Fibroblast of lung (primary cell): ENCODE measurements at regions not wholly inside any gene's neighbourhood (a gene's known extent, or its start where the extent isn't known, plus 50 kb on each side); places are given as distances from the start of the nearest gene placed in this dataset.
"Not testable (repeated sequence)": the region's sequence is repeated elsewhere in the genome, so short reads cannot be mapped to it uniquely, and the experiment has no call there.

Source experiments
- DNase-seq, 2 donors: peaks; one replicate each; pipeline versions ENCODE4 v3.0.0 to v3.0.0-alpha.2; 2010; ENCODE audit warnings: low read depth in 2 of 2
- H2AFZ ChIP-seq: 2 replicates; pipeline ENCODE4 v1.5.1; 2012; ENCODE audit warnings: low read length, control low read depth, inconsistent platforms
- H3K27ac ChIP-seq: 2 replicates; pipeline ENCODE4 v1.5.1; 2011; ENCODE audit warnings: low read length, control low read depth; ENCODE audit not compliant: insufficient read depth
- H3K27me3 ChIP-seq: 2 replicates; pipeline ENCODE4 v1.5.1; 2011; ENCODE audit warnings: mild to moderate bottlenecking, low read length; ENCODE audit not compliant: control insufficient read depth, insufficient read depth
- H3K36me3 ChIP-seq: 2 replicates; pipeline ENCODE4 v1.5.1; 2011; ENCODE audit warnings: low read length; ENCODE audit not compliant: control insufficient read depth, insufficient read depth
- H3K4me1 ChIP-seq: 2 replicates; pipeline ENCODE4 v1.5.1; 2011; ENCODE audit warnings: low read length; ENCODE audit not compliant: control insufficient read depth, insufficient read depth; ENCODE audit errors: extremely low read depth
- H3K4me2 ChIP-seq: 2 replicates; pipeline ENCODE4 v1.5.1; 2011; ENCODE audit warnings: low read length, control low read depth; ENCODE audit not compliant: insufficient read depth; ENCODE audit errors: extremely low read depth
- H3K4me3 ChIP-seq, 4 experiments: fragments of 200-600 bp in 1 of 4; sonication (generic) in 1 of 4; replicated peaks in 1 of 4; 2 replicates each; pipeline ENCODE4 v1.5.1; 2011 to 2016; ENCODE audit warnings: low read length in 4 of 4, low read depth in 3 of 4, mild to moderate bottlenecking in 3 of 4, control low read depth in 2 of 4, inconsistent platforms in 1 of 4, mixed read lengths in 1 of 4; ENCODE audit not compliant: insufficient read depth in 1 of 4; ENCODE audit errors: control extremely low read depth in 1 of 4
- H3K79me2 ChIP-seq: 2 replicates; pipeline ENCODE4 v1.5.1; 2012; ENCODE audit warnings: mild to moderate bottlenecking, low read length, inconsistent platforms; ENCODE audit not compliant: control insufficient read depth, insufficient read depth
- H3K9ac ChIP-seq: 2 replicates; pipeline ENCODE4 v1.5.1; 2011; ENCODE audit warnings: mild to moderate bottlenecking, low read length, control low read depth; ENCODE audit not compliant: insufficient read depth
- H3K9me3 ChIP-seq: 2 replicates; pipeline ENCODE4 v1.5.1; 2012; ENCODE audit warnings: low read depth, low read length; ENCODE audit not compliant: control insufficient read depth, insufficient read depth
- H4K20me1 ChIP-seq: 2 replicates; pipeline ENCODE4 v1.5.1; 2011; ENCODE audit warnings: low read length; ENCODE audit not compliant: control insufficient read depth, insufficient read depth; ENCODE audit errors: extremely low read depth
- EZH2 ChIP-seq: IDR thresholded peaks from 2 replicates; pipeline ENCODE4 v1.5.1; 2012; ENCODE audit warnings: low read length, control low read depth, mild to moderate bottlenecking; ENCODE audit errors: missing control alignments
- TF ChIP-seq, protein P1 (sequence below), 2 donors: IDR thresholded peaks in 1 of 2; conservative IDR thresholded peaks in 1 of 2; 1 replicate in 1 of 2; 2 replicates in 1 of 2; pipeline ENCODE4 v1.5.1; 2011 to 2012; ENCODE audit warnings: low read length in 2 of 2, control low read depth in 1 of 2, inconsistent platforms in 1 of 2, low read depth in 1 of 2, mild to moderate bottlenecking in 1 of 2

DNA sequence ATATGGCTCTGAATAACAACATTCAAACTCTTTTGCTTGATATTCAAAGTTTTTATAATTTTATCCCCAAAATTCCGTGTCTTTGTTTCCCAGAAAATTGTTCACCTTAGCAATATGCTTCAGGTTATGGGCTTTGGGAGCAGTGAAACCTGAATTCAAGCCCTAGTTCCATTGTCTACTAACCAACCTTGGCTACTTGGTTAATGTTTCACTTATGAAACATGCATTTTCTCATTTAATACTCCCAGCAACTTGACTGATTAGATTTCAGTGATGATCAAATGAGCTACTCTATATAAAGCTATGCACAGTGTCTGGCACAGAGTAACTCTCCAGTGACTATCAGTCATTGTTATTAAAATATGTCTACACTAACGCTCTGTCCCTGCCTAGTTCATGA lies 192.2 kb upstream of the TENT5A start:
- H3K4me3 ChIP-seq = no peak overlapping the region
- H3K4me2 ChIP-seq = no peak overlapping the region
- no peak overlapping the region for H3K9ac ChIP-seq
- H3K4me1 ChIP-seq = peaks cover 4% of the 10 kb centered on the region
- H3K79me2 ChIP-seq = no peaks in the 10 kb centered on the region
- DNase-seq = no peak
- H3K9me3 ChIP-seq = no peaks in the 10 kb centered on the region
- H3K27ac ChIP-seq = no peak overlapping the region
- no peaks in the 10 kb centered on the region for H3K36me3 ChIP-seq
- TF ChIP-seq, protein P1, sequence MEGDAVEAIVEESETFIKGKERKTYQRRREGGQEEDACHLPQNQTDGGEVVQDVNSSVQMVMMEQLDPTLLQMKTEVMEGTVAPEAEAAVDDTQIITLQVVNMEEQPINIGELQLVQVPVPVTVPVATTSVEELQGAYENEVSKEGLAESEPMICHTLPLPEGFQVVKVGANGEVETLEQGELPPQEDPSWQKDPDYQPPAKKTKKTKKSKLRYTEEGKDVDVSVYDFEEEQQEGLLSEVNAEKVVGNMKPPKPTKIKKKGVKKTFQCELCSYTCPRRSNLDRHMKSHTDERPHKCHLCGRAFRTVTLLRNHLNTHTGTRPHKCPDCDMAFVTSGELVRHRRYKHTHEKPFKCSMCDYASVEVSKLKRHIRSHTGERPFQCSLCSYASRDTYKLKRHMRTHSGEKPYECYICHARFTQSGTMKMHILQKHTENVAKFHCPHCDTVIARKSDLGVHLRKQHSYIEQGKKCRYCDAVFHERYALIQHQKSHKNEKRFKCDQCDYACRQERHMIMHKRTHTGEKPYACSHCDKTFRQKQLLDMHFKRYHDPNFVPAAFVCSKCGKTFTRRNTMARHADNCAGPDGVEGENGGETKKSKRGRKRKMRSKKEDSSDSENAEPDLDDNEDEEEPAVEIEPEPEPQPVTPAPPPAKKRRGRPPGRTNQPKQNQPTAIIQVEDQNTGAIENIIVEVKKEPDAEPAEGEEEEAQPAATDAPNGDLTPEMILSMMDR (conservative IDR thresholded peaks at IDR 0.05 in 1 of 2, IDR thresholded peaks at IDR 0.05 in 1 of 2; ENCODE audit: low read depth in 1 of 2, low read length in 2 of 2) = no peak
- TF ChIP-seq EZH2 = no peak
- H2AFZ ChIP-seq = no peak overlapping the region
- H4K20me1 ChIP-seq = no peaks in the 10 kb centered on the region
- no peaks in the 10 kb centered on the region for H3K27me3 ChIP-seq

DNA sequence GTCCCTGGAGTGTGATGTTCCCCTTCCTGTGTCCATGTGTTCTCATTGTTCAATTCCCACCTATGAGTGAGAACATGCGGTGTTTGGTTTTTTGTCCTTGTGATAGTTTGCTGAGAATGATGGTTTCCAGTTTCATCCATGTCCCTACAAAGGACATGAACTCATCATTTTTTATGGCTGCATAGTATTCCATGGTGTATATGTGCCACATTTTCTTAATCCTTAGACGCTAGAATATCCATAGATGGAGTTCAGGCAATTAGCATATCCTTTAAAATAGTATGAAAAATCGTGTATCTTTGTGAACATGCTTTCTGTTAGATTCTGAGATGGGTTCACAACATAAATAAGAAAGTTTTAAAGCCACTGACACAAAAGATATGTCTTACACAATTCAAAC lies 190.4 kb upstream of the TENT5A start:
- H3K27ac ChIP-seq, H4K20me1 ChIP-seq, H3K36me3 ChIP-seq, H3K79me2 ChIP-seq, H3K9me3 ChIP-seq, H3K27me3 ChIP-seq, H3K4me2 ChIP-seq, H3K4me3 ChIP-seq, H2AFZ ChIP-seq, H3K4me1 ChIP-seq, H3K9ac ChIP-seq, DNase-seq: not testable (repeated sequence)

DNA sequence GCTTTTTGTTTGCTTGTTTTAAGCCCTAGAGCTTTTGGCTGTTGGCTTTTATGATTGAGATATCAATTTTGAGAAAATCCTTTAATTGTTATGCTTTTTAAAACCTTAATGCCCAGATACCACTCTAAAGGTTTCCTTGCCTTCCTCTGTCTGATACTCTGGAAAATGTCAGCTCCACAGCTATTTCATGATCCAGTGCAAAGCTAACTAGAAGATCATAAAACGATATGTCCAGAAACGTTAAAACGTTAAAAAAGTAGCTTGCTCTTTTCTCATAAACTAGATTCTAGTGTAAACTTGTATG lies 189.5 kb upstream of the TENT5A start:
- no peaks in the 10 kb centered on the region for H3K9me3 ChIP-seq
- H4K20me1 ChIP-seq = no peaks in the 10 kb centered on the region
- no peak for TF ChIP-seq EZH2
- TF ChIP-seq, protein P1 (conservative IDR thresholded peaks at IDR 0.05 in 1 of 2, IDR thresholded peaks at IDR 0.05 in 1 of 2; ENCODE audit: low read depth in 1 of 2, low read length in 2 of 2) = no peak
- H3K9ac ChIP-seq = no peak overlapping the region
- peaks cover 12% of the 10 kb centered on the region for H3K4me1 ChIP-seq
- H3K36me3 ChIP-seq = no peaks in the 10 kb centered on the region
- no peak overlapping the region for H2AFZ ChIP-seq
- no peaks in the 10 kb centered on the region for H3K79me2 ChIP-seq
- DNase-seq = no peak
- H3K27me3 ChIP-seq = no peaks in the 10 kb centered on the region
- H3K27ac ChIP-seq = no peak overlapping the region
- no peak overlapping the region for H3K4me3 ChIP-seq
- H3K4me2 ChIP-seq = no peak overlapping the region
